GM19463 (cell line): ENCODE measurements at regions not wholly inside any gene's neighbourhood (a gene's known extent, or its start where the extent isn't known, plus 50 kb on each side); places are given as distances from the start of the nearest gene placed in this dataset.

Experiments used
- ATAC-seq: cut with Tn5 transposase; IDR thresholded peaks from one replicate; pipeline ENCODE4 v1.9.1; 2021; ENCODE audit warnings: mild to moderate bottlenecking, moderate library complexity; ENCODE audit not compliant: unreplicated experiment

DNA sequence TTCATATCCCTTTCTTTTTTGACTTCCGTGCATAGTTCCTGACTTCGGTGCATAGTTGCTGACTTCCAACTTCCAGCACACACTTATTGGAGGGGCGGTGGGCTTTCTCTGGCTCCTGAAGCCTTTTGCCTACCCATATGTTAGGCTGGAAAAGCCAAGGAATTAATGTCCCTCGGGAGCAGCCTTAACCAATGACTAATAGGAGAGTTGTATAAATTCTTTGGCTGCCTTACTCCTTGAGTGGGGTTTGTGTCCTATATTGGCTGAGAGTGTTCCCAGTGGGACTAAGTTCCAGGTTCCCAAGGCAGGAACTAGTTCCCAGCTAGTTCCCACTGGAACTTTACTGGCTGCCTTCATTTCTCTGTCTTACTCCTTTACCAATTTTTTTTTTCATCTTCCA, 105.7 kb downstream of the ZNF326 start:
- ATAC-seq: no peak

- no peak for ATAC-seq
These were observed 97.5 kb downstream of the ZNF326 start for GRCh38 chr1:90092441-90092840.
